Activated T-cell treated with anti-CD3 and anti-CD28 coated beads, Interleukin-2, amount 50 U/mL, for 72 hours (primary cell): ENCODE measurements at regions not wholly inside any gene's neighbourhood (a gene's known extent, or its start where the extent isn't known, plus 50 kb on each side); places are given as distances from the start of the nearest gene placed in this dataset.
"Not testable (repeated sequence)": the region's sequence is repeated elsewhere in the genome, so short reads cannot be mapped to it uniquely, and the experiment has no call there.

Experiments used
- ATAC-seq, 2 donors: fragments of 150-1000 bp; cut with Tn5 transposase; replicated peaks in 1 of 2; 2 replicates each; pipeline ENCODE4 v1.10.0; 2021; ENCODE audit warnings: moderate library complexity in 2 of 2, mild to moderate bottlenecking in 1 of 2
- DNase-seq, 2 donors: peaks; one replicate each; pipeline ENCODE4 v3.0.0; 2021 to 2022; ENCODE audit warnings: mixed read lengths in 1 of 2
- H3K27ac Mint-ChIP-seq: one replicate; pipeline ENCODE4 v1.8.0; 2022; ENCODE audit warnings: mild to moderate bottlenecking, moderate library complexity, mixed read lengths
- H3K27me3 Mint-ChIP-seq: one replicate; pipeline ENCODE4 v1.8.0; 2022; ENCODE audit warnings: low read depth, mixed read lengths
- H3K36me3 Mint-ChIP-seq, 2 donors: one replicate each; pipeline ENCODE4 v1.8.0; 2022; ENCODE audit warnings: mixed read lengths in 2 of 2, mild to moderate bottlenecking in 1 of 2; ENCODE audit not compliant: insufficient read depth in 2 of 2
- H3K4me1 Mint-ChIP-seq: one replicate; pipeline ENCODE4 v1.8.0; 2022; ENCODE audit warnings: low read depth, mixed read lengths
- H3K4me3 Mint-ChIP-seq, 2 donors: one replicate each; pipeline ENCODE4 v1.8.0; 2022; ENCODE audit warnings: mild to moderate bottlenecking in 2 of 2, mixed read lengths in 2 of 2, moderate library complexity in 2 of 2
- H3K9me3 Mint-ChIP-seq, 2 donors: one replicate each; pipeline ENCODE4 v1.8.0; 2022; ENCODE audit warnings: mixed read lengths in 2 of 2

- not testable (repeated sequence) for H3K4me3 Mint-ChIP-seq, H3K36me3 Mint-ChIP-seq, H3K27me3 Mint-ChIP-seq, ATAC-seq, H3K4me1 Mint-ChIP-seq, H3K27ac Mint-ChIP-seq, DNase-seq
- H3K9me3 Mint-ChIP-seq = peaks cover 17 to 20% of the 10 kb centered on the region in 2 donors
These were observed 551.9 kb upstream of the EYS start for GRCh38 chr6:66258731-66259487.

GRCh38 chr6:66245231-66245630, 538.2 kb upstream of the EYS start:
- Mint-ChIP-seq H3K4me1 (no peaks in the 10 kb centered on the region), H3K4me3 (no peak overlapping the region), H3K36me3 (peaks cover 0 to 2% of the 10 kb centered on the region in 2 donors), H3K27me3 (no peaks in the 10 kb centered on the region), H3K27ac (no peak overlapping the region), H3K9me3 (peaks cover 2 to 6% of the 10 kb centered on the region in 2 donors)
- DNase-seq (no peak), ATAC-seq (no peak)

GRCh38 chr6:66238851-66239250, 531.8 kb upstream of the EYS start:
- Mint-ChIP-seq H3K27ac (no peak overlapping the region), H3K9me3 (peaks cover 3% of the 10 kb centered on the region in 2 donors), H3K4me1 (no peaks in the 10 kb centered on the region), H3K27me3 (no peaks in the 10 kb centered on the region), H3K4me3 (no peak overlapping the region), H3K36me3 (no peaks in the 10 kb centered on the region)
- DNase-seq (no peak), ATAC-seq (no peak)

- ATAC-seq = no peak
- Mint-ChIP-seq H3K27ac (no peak overlapping the region), H3K36me3 (no peaks in the 10 kb centered on the region)
These were observed 525.9 kb upstream of the EYS start for GRCh38 chr6:66232890-66233289.

GRCh38 chr6:66230591-66230990, 523.6 kb upstream of the EYS start:
- ATAC-seq = no peak
- Mint-ChIP-seq H3K27ac (no peak overlapping the region), H3K4me1 (no peaks in the 10 kb centered on the region), H3K9me3 (peaks cover 1 to 4% of the 10 kb centered on the region in 2 donors), H3K36me3 (no peaks in the 10 kb centered on the region), H3K4me3 (no peak overlapping the region), H3K27me3 (no peaks in the 10 kb centered on the region)
- no peak for DNase-seq

More at GRCh38 chr6:66232890-66233289, 525.9 kb upstream of the EYS start:
- DNase-seq = no peak
- no peak overlapping the region for H3K4me3 Mint-ChIP-seq
- H3K27me3 Mint-ChIP-seq = no peaks in the 10 kb centered on the region
- H3K4me1 Mint-ChIP-seq = no peaks in the 10 kb centered on the region
- peaks cover 2 to 6% of the 10 kb centered on the region in 2 donors for H3K9me3 Mint-ChIP-seq

GRCh38 chr6:66226109-66226508, 519.1 kb upstream of the EYS start:
- ATAC-seq (no peak), DNase-seq (no peak)
- Mint-ChIP-seq H3K4me1 (no peaks in the 10 kb centered on the region), H3K36me3 (peaks cover 0 to 1% of the 10 kb centered on the region in 2 donors), H3K9me3 (peaks cover 1% of the 10 kb centered on the region in 2 donors), H3K4me3 (no peak overlapping the region), H3K27me3 (no peaks in the 10 kb centered on the region), H3K27ac (no peak overlapping the region)

GRCh38 chr6:66210964-66211363, 503.9 kb upstream of the EYS start:
- Mint-ChIP-seq H3K4me3 (no peak overlapping the region), H3K27ac (no peak overlapping the region), H3K27me3 (no peaks in the 10 kb centered on the region), H3K4me1 (no peaks in the 10 kb centered on the region), H3K36me3 (peaks cover 0 to 2% of the 10 kb centered on the region in 2 donors), H3K9me3 (peaks cover 0 to 10% of the 10 kb centered on the region in 2 donors)
- DNase-seq (peak in 1 of 2 donors; percentile 2), ATAC-seq (no peak)

GRCh38 chr6:66200390-66200789, 493.4 kb upstream of the EYS start:
- ATAC-seq (no peak), DNase-seq (no peak)
- Mint-ChIP-seq H3K36me3 (no peaks in the 10 kb centered on the region), H3K27me3 (no peaks in the 10 kb centered on the region), H3K4me1 (no peaks in the 10 kb centered on the region), H3K9me3 (peaks cover 1 to 3% of the 10 kb centered on the region in 2 donors), H3K4me3 (no peak overlapping the region), H3K27ac (no peak overlapping the region)

- Mint-ChIP-seq H3K27me3 (no peaks in the 10 kb centered on the region), H3K4me1 (no peaks in the 10 kb centered on the region), H3K36me3 (no peaks in the 10 kb centered on the region), H3K27ac (no peak overlapping the region), H3K9me3 (peaks cover 1 to 3% of the 10 kb centered on the region in 2 donors), H3K4me3 (no peak overlapping the region)
- no peak for ATAC-seq
- DNase-seq = no peak
These were observed 492.1 kb upstream of the EYS start for GRCh38 chr6:66199171-66199570.

- Mint-ChIP-seq H3K9me3 (peaks cover 0 to 3% of the 10 kb centered on the region in 2 donors), H3K4me3 (no peak overlapping the region), H3K27ac (no peak overlapping the region), H3K4me1 (no peaks in the 10 kb centered on the region), H3K27me3 (no peaks in the 10 kb centered on the region), H3K36me3 (no peaks in the 10 kb centered on the region)
- ATAC-seq (no peak), DNase-seq (no peak)
These were observed 491.1 kb upstream of the EYS start for GRCh38 chr6:66198062-66198624.

- Mint-ChIP-seq H3K4me1 (no peaks in the 10 kb centered on the region), H3K4me3 (no peak overlapping the region), H3K27me3 (no peaks in the 10 kb centered on the region), H3K36me3 (no peaks in the 10 kb centered on the region), H3K27ac (no peak overlapping the region), H3K9me3 (peaks cover 1 to 2% of the 10 kb centered on the region in 2 donors)
- ATAC-seq (no peak), DNase-seq (no peak)
These were observed 483.8 kb upstream of the EYS start for GRCh38 chr6:66190858-66191257.

GRCh38 chr6:66189915-66190314, 482.9 kb upstream of the EYS start:
- Mint-ChIP-seq H3K4me3 (no peak overlapping the region), H3K27ac (no peak overlapping the region), H3K4me1 (no peaks in the 10 kb centered on the region), H3K36me3 (no peaks in the 10 kb centered on the region), H3K27me3 (no peaks in the 10 kb centered on the region), H3K9me3 (peaks cover 2 to 3% of the 10 kb centered on the region in 2 donors)
- no peak for DNase-seq
- ATAC-seq = no peak

- ATAC-seq (no peak), DNase-seq (no peak)
- no peaks in the 10 kb centered on the region for H3K27me3 Mint-ChIP-seq
- no peak overlapping the region for H3K4me3 Mint-ChIP-seq
- no peaks in the 10 kb centered on the region for H3K36me3 Mint-ChIP-seq
- H3K4me1 Mint-ChIP-seq = no peaks in the 10 kb centered on the region
- H3K27ac Mint-ChIP-seq = no peak overlapping the region
- H3K9me3 Mint-ChIP-seq = peaks cover 2 to 3% of the 10 kb centered on the region in 2 donors
These were observed 479.7 kb upstream of the EYS start for GRCh38 chr6:66186756-66187155.

GRCh38 chr6:66184091-66184490, 477.1 kb upstream of the EYS start:
- H3K36me3 Mint-ChIP-seq = no peaks in the 10 kb centered on the region
- peaks cover 4 to 8% of the 10 kb centered on the region in 2 donors for H3K9me3 Mint-ChIP-seq
- DNase-seq = no peak
- H3K4me1 Mint-ChIP-seq = no peaks in the 10 kb centered on the region
- no peak overlapping the region for H3K4me3 Mint-ChIP-seq
- no peak for ATAC-seq
- H3K27ac Mint-ChIP-seq = no peak overlapping the region
- no peaks in the 10 kb centered on the region for H3K27me3 Mint-ChIP-seq
